SK-N-SH (cell line): ENCODE measurements at regions not wholly inside any gene's neighbourhood (a gene's known extent, or its start where the extent isn't known, plus 50 kb on each side); places are given as distances from the start of the nearest gene placed in this dataset.

Experiments
- CTCF ChIP-seq: fragments of 200-600 bp; sonication (generic); IDR thresholded peaks from 2 replicates; pipeline ENCODE4 v1.6.1; 2017; ENCODE audit warnings: antibody characterized with exemption, mild to moderate bottlenecking, moderate library complexity
- ELF1 ChIP-seq: IDR thresholded peaks from 2 replicates; pipeline ENCODE4 v1.4.0; 2012
- EP300 ChIP-seq, 2 experiments: IDR thresholded peaks; 2 replicates each; pipeline versions ENCODE4 v1.4.0 to v1.6.1; 2012; ENCODE audit warnings: borderline replicate concordance in 1 of 2, low read depth in 1 of 2, low read length in 1 of 2
- EZH2phosphoT487 ChIP-seq: fragments of 200-600 bp; sonication (generic); IDR thresholded peaks from 2 replicates; pipeline ENCODE4 v1.6.1; 2017; ENCODE audit warnings: low read depth, mixed run types, mild to moderate bottlenecking, antibody characterized with exemption, moderate library complexity, borderline replicate concordance
- GATA2 ChIP-seq: sonication (generic); formaldehyde crosslinking; IDR thresholded peaks from 2 replicates; pipeline ENCODE4 v1.5.0; 2020; ENCODE audit warnings: mild to moderate bottlenecking, missing genetic modification reagents
- JUND ChIP-seq: IDR thresholded peaks from 2 replicates; pipeline ENCODE4 v1.4.0; 2012
- MAX ChIP-seq: IDR thresholded peaks from 2 replicates; pipeline ENCODE4 v1.4.0; 2012; ENCODE audit warnings: low read depth
- MXI1 ChIP-seq: IDR thresholded peaks from 2 replicates; pipeline ENCODE4 v1.6.1; 2012; ENCODE audit warnings: mild to moderate bottlenecking, low read depth, low read length, improper control_type of control experiment
- NFIC ChIP-seq: IDR thresholded peaks from 2 replicates; pipeline ENCODE4 v1.4.0; 2012; ENCODE audit warnings: borderline replicate concordance
- POLR2AphosphoS5 ChIP-seq: IDR thresholded peaks from 2 replicates; pipeline ENCODE4 v1.6.1; 2012; ENCODE audit warnings: low read depth, low read length
- RAD21 ChIP-seq: IDR thresholded peaks from 2 replicates; pipeline ENCODE4 v1.6.1; 2012; ENCODE audit warnings: mild to moderate bottlenecking, low read length
- RXRA ChIP-seq: IDR thresholded peaks from 2 replicates; pipeline ENCODE4 v1.4.0; 2012; ENCODE audit warnings: low read depth, mild to moderate bottlenecking, borderline replicate concordance
- SIN3A ChIP-seq: IDR thresholded peaks from 2 replicates; pipeline ENCODE4 v1.6.1; 2012; ENCODE audit warnings: low read depth, mild to moderate bottlenecking, low read length, moderate library complexity, borderline replicate concordance
- TAF1 ChIP-seq: IDR thresholded peaks from 2 replicates; pipeline ENCODE4 v1.6.1; 2012; ENCODE audit warnings: low read depth, mild to moderate bottlenecking, low read length, moderate library complexity, borderline replicate concordance
- TCF12 ChIP-seq: IDR thresholded peaks from 2 replicates; pipeline ENCODE4 v1.4.0; 2012
- TEAD4 ChIP-seq: IDR thresholded peaks from 2 replicates; pipeline ENCODE4 v1.4.0; 2012; ENCODE audit warnings: mild to moderate bottlenecking, borderline replicate concordance; ENCODE audit not compliant: insufficient read depth
- YY1 ChIP-seq: IDR thresholded peaks from 2 replicates; pipeline ENCODE4 v1.4.0; 2012; ENCODE audit warnings: low read depth, mild to moderate bottlenecking
- TF ChIP-seq, protein P1 (sequence below): IDR thresholded peaks from 2 replicates; pipeline ENCODE4 v1.4.0; 2012; ENCODE audit warnings: low read depth, borderline replicate concordance
- TF ChIP-seq, protein P2 (sequence below): IDR thresholded peaks from 2 replicates; pipeline ENCODE4; 2012
- TF ChIP-seq, protein P3 (sequence below): fragments of 150-350 bp; IDR thresholded peaks from 2 replicates; pipeline ENCODE4 v1.6.1; 2017; ENCODE audit warnings: antibody characterized with exemption, low read length, low read depth, borderline replicate concordance

GRCh38 chr1:219066631-219067349 is 106.9 kb upstream of the LYPLAL1 start (continued):
- TF ChIP-seq, protein P1, sequence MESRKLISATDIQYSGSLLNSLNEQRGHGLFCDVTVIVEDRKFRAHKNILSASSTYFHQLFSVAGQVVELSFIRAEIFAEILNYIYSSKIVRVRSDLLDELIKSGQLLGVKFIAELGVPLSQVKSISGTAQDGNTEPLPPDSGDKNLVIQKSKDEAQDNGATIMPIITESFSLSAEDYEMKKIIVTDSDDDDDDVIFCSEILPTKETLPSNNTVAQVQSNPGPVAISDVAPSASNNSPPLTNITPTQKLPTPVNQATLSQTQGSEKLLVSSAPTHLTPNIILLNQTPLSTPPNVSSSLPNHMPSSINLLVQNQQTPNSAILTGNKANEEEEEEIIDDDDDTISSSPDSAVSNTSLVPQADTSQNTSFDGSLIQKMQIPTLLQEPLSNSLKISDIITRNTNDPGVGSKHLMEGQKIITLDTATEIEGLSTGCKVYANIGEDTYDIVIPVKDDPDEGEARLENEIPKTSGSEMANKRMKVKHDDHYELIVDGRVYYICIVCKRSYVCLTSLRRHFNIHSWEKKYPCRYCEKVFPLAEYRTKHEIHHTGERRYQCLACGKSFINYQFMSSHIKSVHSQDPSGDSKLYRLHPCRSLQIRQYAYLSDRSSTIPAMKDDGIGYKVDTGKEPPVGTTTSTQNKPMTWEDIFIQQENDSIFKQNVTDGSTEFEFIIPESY = 0 out of 2 replicates have a peak, but pooled peaks have one; percentile 8
- peak; percentile 74; the same call in 1 of the 2 replicates for TF ChIP-seq TCF12
- 0 out of 2 replicates have a peak, but pooled peaks have one; percentile 31 for TF ChIP-seq GATA2 (CRISPR knock-in tag)
- 0 out of 2 replicates have a peak, but pooled peaks have one; percentile 12 for TF ChIP-seq POLR2AphosphoS5
- TF ChIP-seq, protein P2, sequence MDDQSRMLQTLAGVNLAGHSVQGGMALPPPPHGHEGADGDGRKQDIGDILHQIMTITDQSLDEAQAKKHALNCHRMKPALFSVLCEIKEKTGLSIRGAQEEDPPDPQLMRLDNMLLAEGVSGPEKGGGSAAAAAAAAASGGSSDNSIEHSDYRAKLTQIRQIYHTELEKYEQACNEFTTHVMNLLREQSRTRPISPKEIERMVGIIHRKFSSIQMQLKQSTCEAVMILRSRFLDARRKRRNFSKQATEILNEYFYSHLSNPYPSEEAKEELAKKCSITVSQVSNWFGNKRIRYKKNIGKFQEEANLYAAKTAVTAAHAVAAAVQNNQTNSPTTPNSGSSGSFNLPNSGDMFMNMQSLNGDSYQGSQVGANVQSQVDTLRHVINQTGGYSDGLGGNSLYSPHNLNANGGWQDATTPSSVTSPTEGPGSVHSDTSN = peak; percentile 13
- TF ChIP-seq TAF1 = no peak
- TF ChIP-seq TEAD4 = no peak
- TF ChIP-seq YY1 = peak; percentile 43; the same call in 1 of the 2 replicates
- TF ChIP-seq ELF1 = no peak
- no peak for TF ChIP-seq EZH2phosphoT487
- peak; percentile 77 for TF ChIP-seq RAD21
- TF ChIP-seq RXRA = no peak
- TF ChIP-seq JUND = peak; percentile 60
- TF ChIP-seq, protein P3, sequence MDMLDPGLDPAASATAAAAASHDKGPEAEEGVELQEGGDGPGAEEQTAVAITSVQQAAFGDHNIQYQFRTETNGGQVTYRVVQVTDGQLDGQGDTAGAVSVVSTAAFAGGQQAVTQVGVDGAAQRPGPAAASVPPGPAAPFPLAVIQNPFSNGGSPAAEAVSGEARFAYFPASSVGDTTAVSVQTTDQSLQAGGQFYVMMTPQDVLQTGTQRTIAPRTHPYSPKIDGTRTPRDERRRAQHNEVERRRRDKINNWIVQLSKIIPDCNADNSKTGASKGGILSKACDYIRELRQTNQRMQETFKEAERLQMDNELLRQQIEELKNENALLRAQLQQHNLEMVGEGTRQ = no peak
- peak; percentile 65 for TF ChIP-seq CTCF
- no peak for TF ChIP-seq SIN3A
- peak; percentile 40; the same call in 1 of the 2 replicates for TF ChIP-seq MAX
- no peak for TF ChIP-seq MXI1
- TF ChIP-seq EP300 (IDR thresholded peaks at IDR 0.05; ENCODE audit: borderline replicate concordance in 1 of 2, low read depth in 1 of 2, low read length in 1 of 2) = peak; percentile 4 to 75; a peak in 2 of 4 replicates
- 0 out of 2 replicates have a peak, but pooled peaks have one; percentile 1 for TF ChIP-seq NFIC
